ENCODE measurements at regions not wholly inside any gene's neighbourhood (a gene's known extent, or its start where the extent isn't known, plus 50 kb on each side); places are given as distances from the start of the nearest gene placed in this dataset.

GRCh38 chr13:38606699-38607535 is 80.0 kb upstream of the FREM2 start:
- no peak for DNase-seq

- DNase-seq = no peak
Measured at GRCh38 chr13:38617936-38618335, 68.9 kb upstream of the FREM2 start.

- no peak for DNase-seq
Measured at GRCh38 chr13:38618336-38618735, 68.5 kb upstream of the FREM2 start.

- no peak for DNase-seq
Measured at GRCh38 chr13:38618881-38619280, 68.0 kb upstream of the FREM2 start.

- no peak for DNase-seq
Measured at GRCh38 chr13:38620876-38621275, 66.0 kb upstream of the FREM2 start.

GRCh38 chr13:38624822-38625221 is 62.1 kb upstream of the FREM2 start:
- no peak for DNase-seq

GRCh38 chr13:38628554-38628953 is 58.3 kb upstream of the FREM2 start:
- DNase-seq = no peak

GRCh38 chr13:38630780-38631179 is 56.1 kb upstream of the FREM2 start:
- DNase-seq = no peak

- no peak for DNase-seq
Measured at GRCh38 chr13:38635030-38635429, 51.8 kb upstream of the FREM2 start.

GRCh38 chr13:38636073-38636472 is 50.8 kb upstream of the FREM2 start:
- no peak for DNase-seq

GRCh38 chr13:38636761-38637160 is 50.1 kb upstream of the FREM2 start:
- DNase-seq = no peak

Measured in muscle of arm (tissue), 1 donor.